Neural crest cell (in vitro differentiated cells): ENCODE measurements at regions not wholly inside any gene's neighbourhood (a gene's known extent, or its start where the extent isn't known, plus 50 kb on each side); places are given as distances from the start of the nearest gene placed in this dataset.

Experiments used
- DNase-seq: peaks from one replicate; pipeline ENCODE4 v3.0.0; 2021; ENCODE audit warnings: low read depth, mixed read lengths, low spot score
- H3K27ac Mint-ChIP-seq: one replicate; pipeline ENCODE4 v1.8.0; 2021; ENCODE audit warnings: mild to moderate bottlenecking, mixed read lengths; ENCODE audit not compliant: unreplicated experiment
- H3K27me3 Mint-ChIP-seq: 2 replicates; pipeline ENCODE4 v1.8.0; 2021; ENCODE audit warnings: low read depth, mild to moderate bottlenecking, mixed read lengths
- H3K36me3 Mint-ChIP-seq: 2 replicates; pipeline ENCODE4 v1.8.0; 2021; ENCODE audit warnings: low read depth, mild to moderate bottlenecking, mixed read lengths
- H3K4me1 Mint-ChIP-seq: 2 replicates; pipeline ENCODE4 v1.8.0; 2021; ENCODE audit warnings: mixed read lengths
- H3K4me3 Mint-ChIP-seq: one replicate; pipeline ENCODE4 v1.8.0; 2021; ENCODE audit warnings: mild to moderate bottlenecking, mixed read lengths
- H3K9me3 Mint-ChIP-seq: 2 replicates; pipeline ENCODE4 v1.8.0; 2021; ENCODE audit warnings: mixed read lengths
- CTCF ChIP-seq: fragments of 200-600 bp; sonication (generic); conservative IDR thresholded peaks from 2 replicates; pipeline ENCODE4 v1.5.0; 2021; ENCODE audit warnings: antibody characterized with exemption, mild to moderate bottlenecking

- H3K4me1 Mint-ChIP-seq: no peaks in the 10 kb centered on the region
- no peak for DNase-seq
- no peaks in the 10 kb centered on the region for H3K9me3 Mint-ChIP-seq
- no peak overlapping the region for H3K27ac Mint-ChIP-seq
- no peak for TF ChIP-seq CTCF
- H3K36me3 Mint-ChIP-seq: no peaks in the 10 kb centered on the region
- no peaks in the 10 kb centered on the region for H3K27me3 Mint-ChIP-seq
- no peak overlapping the region for H3K4me3 Mint-ChIP-seq
These were observed 416.2 kb downstream of the C12orf50 start for GRCh38 chr12:87612996-87613395.

- no peaks in the 10 kb centered on the region for H3K27me3 Mint-ChIP-seq
- no peaks in the 10 kb centered on the region for H3K36me3 Mint-ChIP-seq
- peaks cover 3% of the 10 kb centered on the region for H3K9me3 Mint-ChIP-seq
- TF ChIP-seq CTCF: no peak
- H3K4me1 Mint-ChIP-seq: no peaks in the 10 kb centered on the region
- DNase-seq: no peak
- no peak overlapping the region for H3K27ac Mint-ChIP-seq
- no peak overlapping the region for H3K4me3 Mint-ChIP-seq
These were observed 420.9 kb downstream of the C12orf50 start for GRCh38 chr12:87608321-87608720.

- peaks cover 3% of the 10 kb centered on the region for H3K9me3 Mint-ChIP-seq
- H3K4me3 Mint-ChIP-seq: no peak overlapping the region
- no peak overlapping the region for H3K27ac Mint-ChIP-seq
- H3K27me3 Mint-ChIP-seq: no peaks in the 10 kb centered on the region
- H3K36me3 Mint-ChIP-seq: no peaks in the 10 kb centered on the region
- DNase-seq: no peak
- TF ChIP-seq CTCF: no peak
- H3K4me1 Mint-ChIP-seq: no peaks in the 10 kb centered on the region
These were observed 425.5 kb downstream of the C12orf50 start for GRCh38 chr12:87603727-87604126.

GRCh38 chr12:87599459-87599858, 429.7 kb downstream of the C12orf50 start:
- DNase-seq: no peak
- Mint-ChIP-seq H3K4me3 (no peak overlapping the region), H3K36me3 (no peaks in the 10 kb centered on the region), H3K4me1 (no peaks in the 10 kb centered on the region), H3K9me3 (peaks cover 3% of the 10 kb centered on the region), H3K27me3 (no peaks in the 10 kb centered on the region), H3K27ac (no peak overlapping the region)
- no peak for TF ChIP-seq CTCF

GRCh38 chr12:87597114-87597513, 432.1 kb downstream of the C12orf50 start:
- Mint-ChIP-seq H3K27ac (no peak overlapping the region), H3K9me3 (no peaks in the 10 kb centered on the region), H3K4me3 (no peak overlapping the region), H3K36me3 (no peaks in the 10 kb centered on the region), H3K4me1 (no peaks in the 10 kb centered on the region), H3K27me3 (no peaks in the 10 kb centered on the region)
- DNase-seq: no peak
- no peak for TF ChIP-seq CTCF

GRCh38 chr12:87596636-87597035, 432.6 kb downstream of the C12orf50 start:
- H3K27me3 Mint-ChIP-seq: no peaks in the 10 kb centered on the region
- no peak for TF ChIP-seq CTCF
- no peaks in the 10 kb centered on the region for H3K36me3 Mint-ChIP-seq
- no peak for DNase-seq
- H3K4me1 Mint-ChIP-seq: no peaks in the 10 kb centered on the region
- H3K27ac Mint-ChIP-seq: no peak overlapping the region
- H3K4me3 Mint-ChIP-seq: no peak overlapping the region
- H3K9me3 Mint-ChIP-seq: no peaks in the 10 kb centered on the region
